T-cell (primary cell): ENCODE measurements at regions not wholly inside any gene's neighbourhood (a gene's known extent, or its start where the extent isn't known, plus 50 kb on each side); places are given as distances from the start of the nearest gene placed in this dataset.

Experiments used
- ATAC-seq, 4 experiments: fragments of 200-7000 bp in 3 of 4; fragments of 150-1000 bp in 1 of 4; cut with Tn5 transposase; replicated peaks in 1 of 4; 1 replicate in 3 of 4; 2 replicates in 1 of 4; pipeline ENCODE4 v1.10.0; 2021; ENCODE audit warnings: moderate library complexity in 3 of 4, mild to moderate bottlenecking in 2 of 4, moderate number of reproducible peaks in 1 of 4
- CTCF ChIA-PET, 2 donors: fragments of 300-600 bp; sonication (Branson Sonifier 250); formaldehyde crosslinking; loops; one replicate each; lab custom pipeline; 2022; ENCODE audit warnings: antibody characterized with exemption in 2 of 2; lab: Charles Lee
- POLR2A ChIA-PET, 2 donors: fragments of 300-600 bp; sonication (Branson Sonifier 250); formaldehyde crosslinking; loops; one replicate each; lab custom pipeline; 2022; ENCODE audit warnings: antibody characterized with exemption in 2 of 2; lab: Charles Lee
- DNase-seq, 35 experiments: peaks; one replicate each; pipeline versions ENCODE4 v3.0.0 to v3.0.0-alpha.2; 2013 to 2023
- H3K27ac ChIP-seq: one replicate; pipeline ENCODE4 v1.5.1; 2013; ENCODE audit warnings: low read length
- H3K27me3 ChIP-seq, 2 experiments: replicated peaks in 1 of 2; 1 replicate in 1 of 2; 2 replicates in 1 of 2; pipeline versions ENCODE4 v1.6.1 to v1.7.0; 2013; ENCODE audit warnings: low read length in 1 of 2, mixed read lengths in 1 of 2; ENCODE audit not compliant: control insufficient read depth in 2 of 2, insufficient read depth in 2 of 2; ENCODE audit errors: extremely low read depth in 1 of 2
- H3K36me3 ChIP-seq, 2 donors: 1 replicate in 1 of 2; 2 replicates in 1 of 2; pipeline versions ENCODE4 v1.6.1 to v1.7.0; 2013; ENCODE audit warnings: low read length in 1 of 2; ENCODE audit not compliant: control insufficient read depth in 2 of 2, insufficient read depth in 1 of 2; ENCODE audit errors: extremely low read depth in 1 of 2
- H3K4me1 ChIP-seq, 2 experiments: 1 replicate in 1 of 2; 2 replicates in 1 of 2; pipeline versions ENCODE4 v1.6.1 to v1.7.0; 2013; ENCODE audit warnings: low read length in 2 of 2, mixed read lengths in 1 of 2; ENCODE audit not compliant: insufficient read depth in 2 of 2, control insufficient read depth in 1 of 2; ENCODE audit errors: extremely low read depth in 1 of 2
- H3K4me3 ChIP-seq, 2 donors: 1 replicate in 1 of 2; 2 replicates in 1 of 2; pipeline versions ENCODE4 v1.5.1 to v1.7.0; 2013; ENCODE audit warnings: mild to moderate bottlenecking in 2 of 2, low read length in 1 of 2, moderate library complexity in 1 of 2; ENCODE audit not compliant: control insufficient read depth in 1 of 2; ENCODE audit errors: extremely low read depth in 1 of 2
- H3K9me3 ChIP-seq: 2 replicates; pipeline ENCODE4 v1.7.0; 2013
- H3K27ac Mint-ChIP-seq, 2 donors: one replicate each; pipeline ENCODE4 v1.8.0; 2020 to 2021; ENCODE audit warnings: mild to moderate bottlenecking in 2 of 2, mixed read lengths in 2 of 2
- H3K27me3 Mint-ChIP-seq, 2 donors: one replicate each; pipeline ENCODE4 v1.8.0; 2021 to 2022; ENCODE audit warnings: mixed read lengths in 2 of 2
- H3K36me3 Mint-ChIP-seq: one replicate; pipeline ENCODE4 v1.8.0; 2021; ENCODE audit warnings: mixed read lengths
- H3K4me1 Mint-ChIP-seq, 3 donors: one replicate each; pipeline ENCODE4 v1.8.0; 2020 to 2022; ENCODE audit warnings: mixed read lengths in 3 of 3, mild to moderate bottlenecking in 1 of 3
- H3K4me3 Mint-ChIP-seq, 3 donors: one replicate each; pipeline ENCODE4 v1.8.0; 2020 to 2022; ENCODE audit warnings: mild to moderate bottlenecking in 3 of 3, mixed read lengths in 3 of 3, moderate library complexity in 3 of 3
- H3K9me3 Mint-ChIP-seq, 3 donors: one replicate each; pipeline ENCODE4 v1.8.0; 2020 to 2022; ENCODE audit warnings: mixed read lengths in 3 of 3
- WGBS: methylation state at CpG from one replicate; pipeline ENCODE4 v1.1.5; 2013; ENCODE audit warnings: missing lambda C conversion rate; ENCODE audit not compliant: insufficient coverage; 5-methylcytosine and 5-hydroxymethylcytosine counted together

GRCh38 chr13:89307278-89307677 is 1636.1 kb downstream of the SLITRK5 start:
- Histone ChIP-seq H3K27ac (no peak overlapping the region), H3K4me3 (no peak overlapping the region), H3K4me1 (no peaks in the 10 kb centered on the region), H3K36me3 (no peaks in the 10 kb centered on the region), H3K27me3 (no peaks in the 10 kb centered on the region), H3K9me3 (peaks cover 2% of the 10 kb centered on the region)
- WGBS = no CpG with 5 or more reads among the region's 2 CpGs
- ATAC-seq (no peak), DNase-seq (no peak)
- no peaks in the 10 kb centered on the region for H3K27me3 Mint-ChIP-seq
- CTCF ChIA-PET = no interaction called here
- peaks cover 1 to 22% (median 12%) of the 10 kb centered on the region in 3 donors for H3K9me3 Mint-ChIP-seq
- H3K4me3 Mint-ChIP-seq = no peak overlapping the region
- H3K4me1 Mint-ChIP-seq = no peaks in the 10 kb centered on the region
- H3K36me3 Mint-ChIP-seq = no peaks in the 10 kb centered on the region
- no peak overlapping the region for H3K27ac Mint-ChIP-seq
- POLR2A ChIA-PET = no interaction called here

DNA sequence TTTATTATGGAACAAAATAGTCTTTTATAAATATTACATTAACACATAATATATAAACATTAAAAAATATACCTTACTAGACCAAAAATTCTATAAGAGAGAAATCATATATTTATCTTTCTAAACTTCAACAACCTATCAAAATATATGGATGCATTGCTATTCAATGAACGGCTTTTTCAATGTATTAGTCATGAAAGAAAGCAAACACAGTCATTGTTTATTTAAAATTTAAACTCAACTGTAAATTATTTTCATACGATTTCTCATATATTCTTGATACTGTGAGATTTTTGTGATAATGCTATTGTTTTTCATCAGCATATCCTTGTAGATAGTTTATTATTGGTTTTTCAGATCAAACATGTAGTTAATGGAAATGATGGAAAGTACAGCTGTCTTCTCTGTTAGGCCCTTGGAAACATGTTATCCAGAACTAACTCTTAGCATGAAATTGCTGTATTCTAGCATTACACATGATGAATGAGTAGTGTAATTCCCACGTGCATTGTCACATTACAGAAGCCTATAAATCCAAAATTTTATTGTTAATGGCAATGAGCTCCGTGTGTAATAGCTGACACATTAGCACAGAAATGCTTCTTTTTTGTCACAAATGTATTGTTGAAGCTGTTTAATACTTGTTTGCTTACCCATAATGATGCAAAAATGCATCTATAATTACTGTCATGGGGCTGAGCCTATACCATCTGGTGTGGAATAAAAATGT is 1639.9 kb downstream of the SLITRK5 start:
- Histone ChIP-seq H3K9me3 (peaks cover 2% of the 10 kb centered on the region), H3K27me3 (no peaks in the 10 kb centered on the region), H3K4me3 (no peak overlapping the region), H3K27ac (no peak overlapping the region), H3K4me1 (no peaks in the 10 kb centered on the region), H3K36me3 (no peaks in the 10 kb centered on the region)
- POLR2A ChIA-PET = interaction anchor here in 1 of 2 donors (0.6 kb wide), 2 partner anchors 351 to 580 kb away, joined by 4 to 13 read pairs; no protein-coding TSS in a partner anchor
- no peak for ATAC-seq
- no peak for DNase-seq
- CTCF ChIA-PET = no interaction called here
- peaks cover 2 to 14% (median 12%) of the 10 kb centered on the region in 3 donors for H3K9me3 Mint-ChIP-seq
- H3K4me3 Mint-ChIP-seq = no peak overlapping the region
- WGBS = no CpG with 5 or more reads among the region's 4 CpGs
- no peaks in the 10 kb centered on the region for H3K27me3 Mint-ChIP-seq
- H3K4me1 Mint-ChIP-seq = no peaks in the 10 kb centered on the region
- H3K36me3 Mint-ChIP-seq = no peaks in the 10 kb centered on the region
- no peak overlapping the region for H3K27ac Mint-ChIP-seq

DNA sequence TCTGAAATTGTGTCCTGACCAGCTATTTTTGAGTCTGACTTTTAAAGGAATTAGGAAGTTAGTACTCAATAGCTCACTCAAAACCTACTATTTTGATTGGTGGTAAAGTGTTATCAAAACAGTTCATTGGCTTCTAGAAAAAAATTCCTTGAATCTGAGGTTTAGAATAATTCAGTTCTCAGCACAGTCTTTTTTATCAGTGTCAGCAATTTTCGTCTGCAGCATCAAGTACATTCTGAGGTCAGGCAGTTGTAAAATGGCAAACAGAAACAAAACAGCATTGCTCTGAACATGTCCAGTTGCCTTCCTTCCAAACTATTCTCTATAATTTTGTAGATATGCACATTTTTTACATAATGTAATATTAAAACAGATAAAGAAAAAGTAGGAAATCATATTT is 1644.1 kb downstream of the SLITRK5 start:
- Histone ChIP-seq H3K4me3 (no peak overlapping the region), H3K9me3 (no peaks in the 10 kb centered on the region), H3K4me1 (no peaks in the 10 kb centered on the region), H3K27ac (no peak overlapping the region), H3K36me3 (no peaks in the 10 kb centered on the region), H3K27me3 (no peaks in the 10 kb centered on the region)
- no CpG with 5 or more reads among the region's 1 CpG for WGBS
- Mint-ChIP-seq H3K27me3 (no peaks in the 10 kb centered on the region), H3K4me1 (no peaks in the 10 kb centered on the region), H3K27ac (no peak overlapping the region), H3K4me3 (no peak overlapping the region), H3K36me3 (no peaks in the 10 kb centered on the region), H3K9me3 (peaks cover 2 to 11% (median 7%) of the 10 kb centered on the region in 3 donors)
- DNase-seq = no peak
- no peak for ATAC-seq
- ChIA-PET CTCF (no interaction called here), POLR2A (no interaction called here)

DNA sequence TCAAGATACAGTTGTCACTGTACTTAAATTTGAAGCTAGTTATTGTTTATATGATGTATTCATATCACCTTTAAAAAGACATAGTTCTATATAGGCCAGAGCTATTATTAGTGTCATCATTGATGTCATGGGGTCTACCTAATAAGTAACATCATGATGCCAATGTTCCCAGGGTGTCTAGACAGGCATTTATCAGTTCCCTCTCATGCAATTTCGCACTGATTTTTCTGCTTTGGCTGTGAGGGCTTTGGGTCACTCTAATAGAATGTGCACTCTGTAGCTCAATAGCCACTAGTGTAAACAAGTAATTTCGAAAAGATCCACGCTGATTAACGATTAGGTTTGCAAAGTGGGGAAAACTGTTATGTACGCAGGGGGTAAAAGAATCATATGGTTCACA is 1651.3 kb downstream of the SLITRK5 start:
- no peak for ATAC-seq
- Mint-ChIP-seq H3K27me3 (no peaks in the 10 kb centered on the region), H3K36me3 (no peaks in the 10 kb centered on the region), H3K9me3 (peaks cover 0 to 25% (median 9%) of the 10 kb centered on the region in 3 donors), H3K4me1 (no peaks in the 10 kb centered on the region), H3K27ac (no peak overlapping the region), H3K4me3 (no peak overlapping the region)
- H3K27me3 ChIP-seq = no peaks in the 10 kb centered on the region
- no peaks in the 10 kb centered on the region for H3K9me3 ChIP-seq
- DNase-seq = no peak
- no peaks in the 10 kb centered on the region for H3K36me3 ChIP-seq
- no peak overlapping the region for H3K4me3 ChIP-seq
- H3K4me1 ChIP-seq = no peaks in the 10 kb centered on the region
- 75% methylated on average over 2 of the region's 5 CpGs for WGBS
- POLR2A ChIA-PET = no interaction called here
- no peak overlapping the region for H3K27ac ChIP-seq
- CTCF ChIA-PET = no interaction called here

- Histone ChIP-seq H3K27me3 (no peaks in the 10 kb centered on the region), H3K27ac (no peak overlapping the region), H3K4me1 (no peaks in the 10 kb centered on the region), H3K4me3 (no peak overlapping the region), H3K36me3 (no peaks in the 10 kb centered on the region), H3K9me3 (no peaks in the 10 kb centered on the region)
- DNase-seq (no peak), ATAC-seq (no peak)
- Mint-ChIP-seq H3K36me3 (no peaks in the 10 kb centered on the region), H3K4me1 (no peaks in the 10 kb centered on the region), H3K27me3 (no peaks in the 10 kb centered on the region), H3K4me3 (no peak overlapping the region), H3K27ac (no peak overlapping the region), H3K9me3 (peaks cover 4 to 28% (median 16%) of the 10 kb centered on the region in 3 donors)
- CTCF ChIA-PET = no interaction called here
- POLR2A ChIA-PET = no interaction called here
These were observed 1653.4 kb downstream of the SLITRK5 start for GRCh38 chr13:89324582-89324981.

GRCh38 chr13:89343165-89343564 is 1672.0 kb downstream of the SLITRK5 start:
- no peak for ATAC-seq
- ChIA-PET CTCF (no interaction called here), POLR2A (no interaction called here)
- Mint-ChIP-seq H3K36me3 (no peaks in the 10 kb centered on the region), H3K4me3 (no peak overlapping the region), H3K9me3 (peaks cover 0 to 14% (median 4%) of the 10 kb centered on the region in 3 donors), H3K4me1 (no peaks in the 10 kb centered on the region), H3K27me3 (no peaks in the 10 kb centered on the region), H3K27ac (no peak overlapping the region)
- H3K36me3 ChIP-seq = no peaks in the 10 kb centered on the region
- H3K4me3 ChIP-seq = no peak overlapping the region
- no peak overlapping the region for H3K27ac ChIP-seq
- H3K9me3 ChIP-seq = no peaks in the 10 kb centered on the region
- no peaks in the 10 kb centered on the region for H3K27me3 ChIP-seq
- H3K4me1 ChIP-seq = no peaks in the 10 kb centered on the region
- WGBS = no CpG with 5 or more reads among the region's 1 CpG
- DNase-seq = no peak
